HG02885 (cell line): ENCODE measurements at regions not wholly inside any gene's neighbourhood (a gene's known extent, or its start where the extent isn't known, plus 50 kb on each side); places are given as distances from the start of the nearest gene placed in this dataset.

ENCODE experiments used
- ATAC-seq: cut with Tn5 transposase; IDR thresholded peaks from one replicate; pipeline ENCODE4 v1.9.1; 2021; ENCODE audit warnings: mild to moderate bottlenecking; ENCODE audit not compliant: unreplicated experiment, poor library complexity

- no peak for ATAC-seq
These were observed 157.7 kb upstream of the B3GAT2 start for GRCh38 chr6:71114544-71114943.

- no peak for ATAC-seq
These were observed 158.1 kb upstream of the B3GAT2 start for GRCh38 chr6:71114986-71115385.

GRCh38 chr6:71119560-71119959 lies 162.7 kb upstream of the B3GAT2 start:
- no peak for ATAC-seq

GRCh38 chr6:71123051-71123450 lies 165.6 kb upstream of the OGFRL1 start:
- no peak for ATAC-seq

GRCh38 chr6:71124340-71124739 lies 164.3 kb upstream of the OGFRL1 start:
- no peak for ATAC-seq

GRCh38 chr6:71125216-71125615 lies 163.4 kb upstream of the OGFRL1 start:
- ATAC-seq: no peak

- no peak for ATAC-seq
These were observed 162.1 kb upstream of the OGFRL1 start for GRCh38 chr6:71126506-71126905.

GRCh38 chr6:71127374-71127773 lies 161.2 kb upstream of the OGFRL1 start:
- no peak for ATAC-seq

GRCh38 chr6:71130277-71130676 lies 158.3 kb upstream of the OGFRL1 start:
- no peak for ATAC-seq

GRCh38 chr6:71134929-71135642 lies 153.5 kb upstream of the OGFRL1 start:
- no peak for ATAC-seq

GRCh38 chr6:71137973-71138372 lies 150.6 kb upstream of the OGFRL1 start:
- no peak for ATAC-seq

GRCh38 chr6:71138376-71138775 lies 150.2 kb upstream of the OGFRL1 start:
- ATAC-seq: no peak

GRCh38 chr6:71139249-71139648 lies 149.4 kb upstream of the OGFRL1 start:
- no peak for ATAC-seq

GRCh38 chr6:71153755-71154325 lies 134.8 kb upstream of the OGFRL1 start:
- ATAC-seq: no peak

- ATAC-seq: no peak
These were observed 131.3 kb upstream of the OGFRL1 start for GRCh38 chr6:71157345-71157744.

GRCh38 chr6:71164890-71165289 lies 123.7 kb upstream of the OGFRL1 start:
- ATAC-seq: no peak

- ATAC-seq: no peak
These were observed 120.3 kb upstream of the OGFRL1 start for GRCh38 chr6:71168233-71168765.

GRCh38 chr6:71171497-71172070 lies 117.0 kb upstream of the OGFRL1 start:
- no peak for ATAC-seq

- no peak for ATAC-seq
These were observed 109.2 kb upstream of the OGFRL1 start for GRCh38 chr6:71179249-71179885.

- ATAC-seq: no peak
These were observed 107.0 kb upstream of the OGFRL1 start for GRCh38 chr6:71181565-71181964.

- no peak for ATAC-seq
These were observed 101.5 kb upstream of the OGFRL1 start for GRCh38 chr6:71187141-71187540.
